WTC11 (cell line): ENCODE measurements at regions not wholly inside any gene's neighbourhood (a gene's known extent, or its start where the extent isn't known, plus 50 kb on each side); places are given as distances from the start of the nearest gene placed in this dataset.

Experiments
- ATAC-seq: fragments of 200-7000 bp; cut with Tn5 transposase; 2 replicates; pipeline ENCODE4 v1.10.0; 2021; ENCODE audit warnings: mild to moderate bottlenecking, moderate library complexity
- CTCF ChIA-PET: fragments of 300-600 bp; sonication (Branson Sonifier 250); formaldehyde crosslinking; loops from one replicate; lab custom pipeline; 2021; ENCODE audit warnings: antibody characterized with exemption; lab: Charles Lee
- POLR2A ChIA-PET: fragments of 350-600 bp; sonication (Branson Sonifier 250); formaldehyde crosslinking; loops from one replicate; lab custom pipeline; 2021; ENCODE audit warnings: antibody characterized with exemption; lab: Charles Lee
- DNase-seq: peaks from one replicate; pipeline ENCODE4 v3.0.0; 2021; ENCODE audit warnings: low spot score
- H3K27ac Mint-ChIP-seq: 2 replicates; pipeline ENCODE4 v1.8.0; 2021; ENCODE audit warnings: mixed read lengths
- H3K27me3 Mint-ChIP-seq: 2 replicates; pipeline ENCODE4 v1.8.0; 2021; ENCODE audit warnings: low read depth, mild to moderate bottlenecking, moderate library complexity, mixed read lengths
- H3K36me3 Mint-ChIP-seq: 2 replicates; pipeline ENCODE4 v1.8.0; 2021; ENCODE audit warnings: mixed read lengths
- H3K4me1 Mint-ChIP-seq: 2 replicates; pipeline ENCODE4 v1.8.0; 2022; ENCODE audit warnings: mixed read lengths
- H3K4me3 Mint-ChIP-seq: 2 replicates; pipeline ENCODE4 v1.8.0; 2021; ENCODE audit warnings: mild to moderate bottlenecking, moderate library complexity, mixed read lengths
- H3K9me3 Mint-ChIP-seq: 2 replicates; pipeline ENCODE4 v1.8.0; 2021; ENCODE audit warnings: mixed read lengths
- CREM ChIP-seq: sonication (generic); formaldehyde crosslinking; IDR thresholded peaks from 2 replicates; pipeline ENCODE4 v1.8.1; 2022; ENCODE audit warnings: mild to moderate bottlenecking, missing genetic modification reagents, moderate library complexity
- KAT7 ChIP-seq: sonication (generic); formaldehyde crosslinking; IDR thresholded peaks from 2 replicates; pipeline ENCODE4 v1.8.1; 2023; ENCODE audit warnings: missing genetic modification reagents, mild to moderate bottlenecking, borderline replicate concordance
- TEAD4 ChIP-seq: sonication (generic); formaldehyde crosslinking; IDR thresholded peaks from 2 replicates; pipeline ENCODE4 v1.8.0; 2022; ENCODE audit warnings: mild to moderate bottlenecking, missing genetic modification reagents
- ZNF138 ChIP-seq: sonication (generic); formaldehyde crosslinking; conservative IDR thresholded peaks from 2 replicates; pipeline ENCODE4 v1.8.1; 2022; ENCODE audit warnings: mild to moderate bottlenecking, moderate library complexity, missing genetic modification reagents
- ZNF232 ChIP-seq: sonication (generic); formaldehyde crosslinking; IDR thresholded peaks from 2 replicates; pipeline ENCODE4 v1.8.0; 2022; ENCODE audit warnings: mild to moderate bottlenecking, missing genetic modification reagents
- TF ChIP-seq, protein P1 (sequence below): sonication (generic); formaldehyde crosslinking; IDR thresholded peaks from 2 replicates; pipeline ENCODE4 v1.8.1; 2023; ENCODE audit warnings: mild to moderate bottlenecking, missing genetic modification reagents
- TF ChIP-seq, protein P2 (sequence below): sonication (generic); formaldehyde crosslinking; IDR thresholded peaks from 2 replicates; pipeline ENCODE4 v1.8.1; 2023; ENCODE audit warnings: mild to moderate bottlenecking, missing genetic modification reagents
- TF ChIP-seq, protein P3 (sequence below): sonication (generic); formaldehyde crosslinking; conservative IDR thresholded peaks from 2 replicates; pipeline ENCODE4 v1.8.1; 2022; ENCODE audit warnings: mild to moderate bottlenecking, missing genetic modification reagents
- TF ChIP-seq, protein P4 (sequence below): fragments of 250-450 bp; sonication (Bioruptor Pico); IDR thresholded peaks from 2 replicates; pipeline ENCODE4 v1.9.0; 2021; ENCODE audit warnings: mild to moderate bottlenecking
- TF ChIP-seq, protein P5 (sequence below): sonication (generic); formaldehyde crosslinking; IDR thresholded peaks from 2 replicates; pipeline ENCODE4 v1.8.1; 2022; ENCODE audit warnings: low read depth, missing genetic modification reagents, borderline replicate concordance
- TF ChIP-seq, protein P6 (sequence below): fragments of 250-450 bp; sonication (Bioruptor Pico); IDR thresholded peaks from 2 replicates; pipeline ENCODE4 v1.8.0; 2021; ENCODE audit warnings: mild to moderate bottlenecking
- TF ChIP-seq, protein P7 (sequence below): sonication (generic); formaldehyde crosslinking; IDR thresholded peaks from 2 replicates; pipeline ENCODE4 v1.8.1; 2023; ENCODE audit warnings: mild to moderate bottlenecking, missing genetic modification reagents, moderate library complexity
- TF ChIP-seq, protein P8 (sequence below): sonication (generic); formaldehyde crosslinking; IDR thresholded peaks from 2 replicates; pipeline ENCODE4 v1.8.0; 2023; ENCODE audit warnings: mild to moderate bottlenecking, missing genetic modification reagents
- TF ChIP-seq, protein P9 (sequence below): sonication (generic); formaldehyde crosslinking; IDR thresholded peaks from 2 replicates; pipeline ENCODE4 v1.8.0; 2023; ENCODE audit warnings: missing genetic modification reagents

DNA sequence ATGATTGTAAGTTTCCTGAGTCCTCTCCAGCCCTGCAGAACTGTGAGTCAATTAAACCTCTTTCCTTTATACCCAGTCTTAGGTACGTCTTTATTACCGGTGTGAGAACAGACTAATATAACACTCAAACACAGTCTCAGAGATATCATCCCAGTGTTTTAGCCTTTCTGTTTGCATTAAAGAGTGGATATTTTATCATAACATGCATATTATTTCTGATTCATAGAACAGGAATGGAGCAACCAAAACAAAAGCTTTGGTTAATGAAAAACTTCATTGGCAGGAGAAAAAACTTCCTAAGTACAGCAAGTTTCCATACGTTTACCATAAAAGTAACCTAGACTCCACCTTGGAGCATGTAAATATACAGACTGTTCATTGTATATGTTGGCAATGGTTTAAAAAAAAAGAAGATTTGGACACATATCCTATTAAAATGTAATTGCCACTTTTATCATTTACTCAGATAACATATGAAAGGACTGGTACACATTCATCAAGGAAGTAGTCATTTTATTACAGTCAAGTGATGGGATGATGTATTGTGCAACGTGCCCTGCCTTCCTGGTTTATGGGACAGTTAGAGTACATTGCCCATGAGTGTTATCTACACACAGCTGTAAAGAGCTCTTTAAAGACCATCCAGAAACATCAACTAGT lies 144.8 kb downstream of the ETS2 start:
- TF ChIP-seq TEAD4 (CRISPR knock-in tag) = no peak
- TF ChIP-seq KAT7 (CRISPR knock-in tag) = no peak
- no peak for TF ChIP-seq ZNF232 (CRISPR knock-in tag)
- TF ChIP-seq, protein P1, sequence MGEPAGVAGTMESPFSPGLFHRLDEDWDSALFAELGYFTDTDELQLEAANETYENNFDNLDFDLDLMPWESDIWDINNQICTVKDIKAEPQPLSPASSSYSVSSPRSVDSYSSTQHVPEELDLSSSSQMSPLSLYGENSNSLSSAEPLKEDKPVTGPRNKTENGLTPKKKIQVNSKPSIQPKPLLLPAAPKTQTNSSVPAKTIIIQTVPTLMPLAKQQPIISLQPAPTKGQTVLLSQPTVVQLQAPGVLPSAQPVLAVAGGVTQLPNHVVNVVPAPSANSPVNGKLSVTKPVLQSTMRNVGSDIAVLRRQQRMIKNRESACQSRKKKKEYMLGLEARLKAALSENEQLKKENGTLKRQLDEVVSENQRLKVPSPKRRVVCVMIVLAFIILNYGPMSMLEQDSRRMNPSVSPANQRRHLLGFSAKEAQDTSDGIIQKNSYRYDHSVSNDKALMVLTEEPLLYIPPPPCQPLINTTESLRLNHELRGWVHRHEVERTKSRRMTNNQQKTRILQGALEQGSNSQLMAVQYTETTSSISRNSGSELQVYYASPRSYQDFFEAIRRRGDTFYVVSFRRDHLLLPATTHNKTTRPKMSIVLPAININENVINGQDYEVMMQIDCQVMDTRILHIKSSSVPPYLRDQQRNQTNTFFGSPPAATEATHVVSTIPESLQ (CRISPR knock-in tag) = no peak
- TF ChIP-seq, protein P2, sequence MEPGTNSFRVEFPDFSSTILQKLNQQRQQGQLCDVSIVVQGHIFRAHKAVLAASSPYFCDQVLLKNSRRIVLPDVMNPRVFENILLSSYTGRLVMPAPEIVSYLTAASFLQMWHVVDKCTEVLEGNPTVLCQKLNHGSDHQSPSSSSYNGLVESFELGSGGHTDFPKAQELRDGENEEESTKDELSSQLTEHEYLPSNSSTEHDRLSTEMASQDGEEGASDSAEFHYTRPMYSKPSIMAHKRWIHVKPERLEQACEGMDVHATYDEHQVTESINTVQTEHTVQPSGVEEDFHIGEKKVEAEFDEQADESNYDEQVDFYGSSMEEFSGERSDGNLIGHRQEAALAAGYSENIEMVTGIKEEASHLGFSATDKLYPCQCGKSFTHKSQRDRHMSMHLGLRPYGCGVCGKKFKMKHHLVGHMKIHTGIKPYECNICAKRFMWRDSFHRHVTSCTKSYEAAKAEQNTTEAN (CRISPR knock-in tag) = no peak
- TF ChIP-seq, protein P3, sequence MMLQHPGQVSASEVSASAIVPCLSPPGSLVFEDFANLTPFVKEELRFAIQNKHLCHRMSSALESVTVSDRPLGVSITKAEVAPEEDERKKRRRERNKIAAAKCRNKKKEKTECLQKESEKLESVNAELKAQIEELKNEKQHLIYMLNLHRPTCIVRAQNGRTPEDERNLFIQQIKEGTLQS (CRISPR knock-in tag) = no peak
- TF ChIP-seq, protein P4, sequence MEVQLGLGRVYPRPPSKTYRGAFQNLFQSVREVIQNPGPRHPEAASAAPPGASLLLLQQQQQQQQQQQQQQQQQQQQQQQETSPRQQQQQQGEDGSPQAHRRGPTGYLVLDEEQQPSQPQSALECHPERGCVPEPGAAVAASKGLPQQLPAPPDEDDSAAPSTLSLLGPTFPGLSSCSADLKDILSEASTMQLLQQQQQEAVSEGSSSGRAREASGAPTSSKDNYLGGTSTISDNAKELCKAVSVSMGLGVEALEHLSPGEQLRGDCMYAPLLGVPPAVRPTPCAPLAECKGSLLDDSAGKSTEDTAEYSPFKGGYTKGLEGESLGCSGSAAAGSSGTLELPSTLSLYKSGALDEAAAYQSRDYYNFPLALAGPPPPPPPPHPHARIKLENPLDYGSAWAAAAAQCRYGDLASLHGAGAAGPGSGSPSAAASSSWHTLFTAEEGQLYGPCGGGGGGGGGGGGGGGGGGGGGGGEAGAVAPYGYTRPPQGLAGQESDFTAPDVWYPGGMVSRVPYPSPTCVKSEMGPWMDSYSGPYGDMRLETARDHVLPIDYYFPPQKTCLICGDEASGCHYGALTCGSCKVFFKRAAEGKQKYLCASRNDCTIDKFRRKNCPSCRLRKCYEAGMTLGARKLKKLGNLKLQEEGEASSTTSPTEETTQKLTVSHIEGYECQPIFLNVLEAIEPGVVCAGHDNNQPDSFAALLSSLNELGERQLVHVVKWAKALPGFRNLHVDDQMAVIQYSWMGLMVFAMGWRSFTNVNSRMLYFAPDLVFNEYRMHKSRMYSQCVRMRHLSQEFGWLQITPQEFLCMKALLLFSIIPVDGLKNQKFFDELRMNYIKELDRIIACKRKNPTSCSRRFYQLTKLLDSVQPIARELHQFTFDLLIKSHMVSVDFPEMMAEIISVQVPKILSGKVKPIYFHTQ = no peak
- TF ChIP-seq, protein P5, sequence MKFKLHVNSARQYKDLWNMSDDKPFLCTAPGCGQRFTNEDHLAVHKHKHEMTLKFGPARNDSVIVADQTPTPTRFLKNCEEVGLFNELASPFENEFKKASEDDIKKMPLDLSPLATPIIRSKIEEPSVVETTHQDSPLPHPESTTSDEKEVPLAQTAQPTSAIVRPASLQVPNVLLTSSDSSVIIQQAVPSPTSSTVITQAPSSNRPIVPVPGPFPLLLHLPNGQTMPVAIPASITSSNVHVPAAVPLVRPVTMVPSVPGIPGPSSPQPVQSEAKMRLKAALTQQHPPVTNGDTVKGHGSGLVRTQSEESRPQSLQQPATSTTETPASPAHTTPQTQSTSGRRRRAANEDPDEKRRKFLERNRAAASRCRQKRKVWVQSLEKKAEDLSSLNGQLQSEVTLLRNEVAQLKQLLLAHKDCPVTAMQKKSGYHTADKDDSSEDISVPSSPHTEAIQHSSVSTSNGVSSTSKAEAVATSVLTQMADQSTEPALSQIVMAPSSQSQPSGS (CRISPR knock-in tag) = no peak
- no peak for TF ChIP-seq ZNF138
- TF ChIP-seq, protein P6, sequence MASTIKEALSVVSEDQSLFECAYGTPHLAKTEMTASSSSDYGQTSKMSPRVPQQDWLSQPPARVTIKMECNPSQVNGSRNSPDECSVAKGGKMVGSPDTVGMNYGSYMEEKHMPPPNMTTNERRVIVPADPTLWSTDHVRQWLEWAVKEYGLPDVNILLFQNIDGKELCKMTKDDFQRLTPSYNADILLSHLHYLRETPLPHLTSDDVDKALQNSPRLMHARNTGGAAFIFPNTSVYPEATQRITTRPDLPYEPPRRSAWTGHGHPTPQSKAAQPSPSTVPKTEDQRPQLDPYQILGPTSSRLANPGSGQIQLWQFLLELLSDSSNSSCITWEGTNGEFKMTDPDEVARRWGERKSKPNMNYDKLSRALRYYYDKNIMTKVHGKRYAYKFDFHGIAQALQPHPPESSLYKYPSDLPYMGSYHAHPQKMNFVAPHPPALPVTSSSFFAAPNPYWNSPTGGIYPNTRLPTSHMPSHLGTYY = no peak
- no peak for TF ChIP-seq CREM (CRISPR knock-in tag)
- TF ChIP-seq, protein P7, sequence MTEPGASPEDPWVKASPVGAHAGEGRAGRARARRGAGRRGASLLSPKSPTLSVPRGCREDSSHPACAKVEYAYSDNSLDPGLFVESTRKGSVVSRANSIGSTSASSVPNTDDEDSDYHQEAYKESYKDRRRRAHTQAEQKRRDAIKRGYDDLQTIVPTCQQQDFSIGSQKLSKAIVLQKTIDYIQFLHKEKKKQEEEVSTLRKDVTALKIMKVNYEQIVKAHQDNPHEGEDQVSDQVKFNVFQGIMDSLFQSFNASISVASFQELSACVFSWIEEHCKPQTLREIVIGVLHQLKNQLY (CRISPR knock-in tag) = no peak
- TF ChIP-seq, protein P8, sequence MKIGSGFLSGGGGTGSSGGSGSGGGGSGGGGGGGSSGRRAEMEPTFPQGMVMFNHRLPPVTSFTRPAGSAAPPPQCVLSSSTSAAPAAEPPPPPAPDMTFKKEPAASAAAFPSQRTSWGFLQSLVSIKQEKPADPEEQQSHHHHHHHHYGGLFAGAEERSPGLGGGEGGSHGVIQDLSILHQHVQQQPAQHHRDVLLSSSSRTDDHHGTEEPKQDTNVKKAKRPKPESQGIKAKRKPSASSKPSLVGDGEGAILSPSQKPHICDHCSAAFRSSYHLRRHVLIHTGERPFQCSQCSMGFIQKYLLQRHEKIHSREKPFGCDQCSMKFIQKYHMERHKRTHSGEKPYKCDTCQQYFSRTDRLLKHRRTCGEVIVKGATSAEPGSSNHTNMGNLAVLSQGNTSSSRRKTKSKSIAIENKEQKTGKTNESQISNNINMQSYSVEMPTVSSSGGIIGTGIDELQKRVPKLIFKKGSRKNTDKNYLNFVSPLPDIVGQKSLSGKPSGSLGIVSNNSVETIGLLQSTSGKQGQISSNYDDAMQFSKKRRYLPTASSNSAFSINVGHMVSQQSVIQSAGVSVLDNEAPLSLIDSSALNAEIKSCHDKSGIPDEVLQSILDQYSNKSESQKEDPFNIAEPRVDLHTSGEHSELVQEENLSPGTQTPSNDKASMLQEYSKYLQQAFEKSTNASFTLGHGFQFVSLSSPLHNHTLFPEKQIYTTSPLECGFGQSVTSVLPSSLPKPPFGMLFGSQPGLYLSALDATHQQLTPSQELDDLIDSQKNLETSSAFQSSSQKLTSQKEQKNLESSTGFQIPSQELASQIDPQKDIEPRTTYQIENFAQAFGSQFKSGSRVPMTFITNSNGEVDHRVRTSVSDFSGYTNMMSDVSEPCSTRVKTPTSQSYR (CRISPR knock-in tag) = no peak
- TF ChIP-seq, protein P9, sequence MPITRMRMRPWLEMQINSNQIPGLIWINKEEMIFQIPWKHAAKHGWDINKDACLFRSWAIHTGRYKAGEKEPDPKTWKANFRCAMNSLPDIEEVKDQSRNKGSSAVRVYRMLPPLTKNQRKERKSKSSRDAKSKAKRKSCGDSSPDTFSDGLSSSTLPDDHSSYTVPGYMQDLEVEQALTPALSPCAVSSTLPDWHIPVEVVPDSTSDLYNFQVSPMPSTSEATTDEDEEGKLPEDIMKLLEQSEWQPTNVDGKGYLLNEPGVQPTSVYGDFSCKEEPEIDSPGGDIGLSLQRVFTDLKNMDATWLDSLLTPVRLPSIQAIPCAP (CRISPR knock-in tag) = no peak
- TF ChIP-seq, all 79 proteins: peak for 0
- ATAC-seq (no peak), DNase-seq (no peak)
- ChIA-PET POLR2A (no interaction called here), CTCF (no interaction called here)
- no peaks in the 10 kb centered on the region for H3K36me3 Mint-ChIP-seq
- H3K9me3 Mint-ChIP-seq = peaks cover 18% of the 10 kb centered on the region
- H3K4me1 Mint-ChIP-seq = peaks cover 13% of the 10 kb centered on the region
- H3K4me3 Mint-ChIP-seq = no peak overlapping the region
- peaks cover 7% of the 10 kb centered on the region for H3K27me3 Mint-ChIP-seq
- H3K27ac Mint-ChIP-seq = no peak overlapping the region
